Stomach (tissue), 4 donors: ENCODE measurements at regions not wholly inside any gene's neighbourhood (a gene's known extent, or its start where the extent isn't known, plus 50 kb on each side); places are given as distances from the start of the nearest gene placed in this dataset.

Experiments used
- POLR2A ChIP-seq, 4 donors: fragments of 450-650 bp; IDR thresholded peaks; one replicate each; pipeline ENCODE4 v1.6.1; 2016; ENCODE audit warnings: antibody characterized with exemption in 4 of 4, control low read depth in 2 of 4, mild to moderate bottlenecking in 1 of 4, moderate library complexity in 1 of 4
- TF ChIP-seq, protein P1 (sequence below), 7 experiments: fragments of 450-650 bp in 4 of 7; fragments of 200-600 bp in 3 of 7; sonication (generic) in 3 of 7; IDR thresholded peaks; one replicate each; pipeline ENCODE4 v1.5.1; 2016 to 2019; ENCODE audit warnings: antibody characterized with exemption in 7 of 7, control low read depth in 2 of 7, mild to moderate bottlenecking in 1 of 7

DNA sequence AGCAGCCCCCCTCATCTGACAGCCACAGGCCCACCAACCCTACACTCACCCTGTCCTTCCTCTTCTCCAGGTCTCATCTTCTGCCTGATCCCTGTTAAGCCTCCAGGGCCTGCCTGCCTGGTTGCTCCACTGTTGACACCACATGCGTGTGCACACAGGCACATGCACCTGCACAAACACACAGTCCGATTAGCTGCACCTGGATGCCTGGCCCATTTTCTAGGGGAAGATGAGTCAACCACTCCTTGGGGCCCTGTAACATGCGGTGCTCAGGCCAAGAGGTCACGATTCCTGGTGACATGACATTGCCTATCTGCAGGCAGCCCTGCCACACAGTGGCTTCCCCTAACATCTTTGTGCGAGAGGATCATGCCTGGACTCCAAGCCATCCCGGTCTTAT is 498.4 kb downstream of the BCOR start:
- TF ChIP-seq, protein P1, sequence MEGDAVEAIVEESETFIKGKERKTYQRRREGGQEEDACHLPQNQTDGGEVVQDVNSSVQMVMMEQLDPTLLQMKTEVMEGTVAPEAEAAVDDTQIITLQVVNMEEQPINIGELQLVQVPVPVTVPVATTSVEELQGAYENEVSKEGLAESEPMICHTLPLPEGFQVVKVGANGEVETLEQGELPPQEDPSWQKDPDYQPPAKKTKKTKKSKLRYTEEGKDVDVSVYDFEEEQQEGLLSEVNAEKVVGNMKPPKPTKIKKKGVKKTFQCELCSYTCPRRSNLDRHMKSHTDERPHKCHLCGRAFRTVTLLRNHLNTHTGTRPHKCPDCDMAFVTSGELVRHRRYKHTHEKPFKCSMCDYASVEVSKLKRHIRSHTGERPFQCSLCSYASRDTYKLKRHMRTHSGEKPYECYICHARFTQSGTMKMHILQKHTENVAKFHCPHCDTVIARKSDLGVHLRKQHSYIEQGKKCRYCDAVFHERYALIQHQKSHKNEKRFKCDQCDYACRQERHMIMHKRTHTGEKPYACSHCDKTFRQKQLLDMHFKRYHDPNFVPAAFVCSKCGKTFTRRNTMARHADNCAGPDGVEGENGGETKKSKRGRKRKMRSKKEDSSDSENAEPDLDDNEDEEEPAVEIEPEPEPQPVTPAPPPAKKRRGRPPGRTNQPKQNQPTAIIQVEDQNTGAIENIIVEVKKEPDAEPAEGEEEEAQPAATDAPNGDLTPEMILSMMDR (IDR thresholded peaks at IDR 0.05): no peak
- TF ChIP-seq POLR2A (IDR thresholded peaks at IDR 0.05): no peak
